ENCODE measurements at regions not wholly inside any gene's neighbourhood (a gene's known extent, or its start where the extent isn't known, plus 50 kb on each side); places are given as distances from the start of the nearest gene placed in this dataset.
"Not testable (repeated sequence)": the region's sequence is repeated elsewhere in the genome, so short reads cannot be mapped to it uniquely, and the experiment has no call there.

DNA sequence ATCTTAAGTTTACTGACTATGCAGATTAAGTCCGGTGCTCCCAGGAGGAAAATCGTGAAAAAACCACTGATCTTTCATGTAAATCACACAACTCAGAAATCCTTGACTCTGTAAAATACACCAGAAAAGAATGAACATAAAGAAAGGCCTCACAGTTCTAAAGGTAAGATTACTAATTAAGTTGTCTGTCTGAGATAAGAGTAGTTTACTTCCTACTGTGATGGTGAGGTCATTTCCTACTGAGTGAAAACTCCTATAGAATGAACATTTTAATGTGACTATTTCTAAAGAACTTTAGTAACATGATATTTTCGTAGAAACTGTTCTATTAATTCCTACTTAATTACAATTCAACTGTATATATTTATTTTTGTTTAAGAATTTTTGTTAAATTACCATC lies 774.4 kb upstream of the CHORDC1 start:
- no peak overlapping the region for H2AFZ ChIP-seq (ENCODE audit: low read depth, low read length)
- H3K9me3 ChIP-seq (ENCODE audit: insufficient read depth, low read length) = no peaks in the 10 kb centered on the region
- no peaks in the 10 kb centered on the region for H4K20me1 ChIP-seq (ENCODE audit: insufficient read depth, low read length)
- H3K4me1 ChIP-seq (ENCODE audit: low read length) = no peaks in the 10 kb centered on the region
- TF ChIP-seq, protein P1, sequence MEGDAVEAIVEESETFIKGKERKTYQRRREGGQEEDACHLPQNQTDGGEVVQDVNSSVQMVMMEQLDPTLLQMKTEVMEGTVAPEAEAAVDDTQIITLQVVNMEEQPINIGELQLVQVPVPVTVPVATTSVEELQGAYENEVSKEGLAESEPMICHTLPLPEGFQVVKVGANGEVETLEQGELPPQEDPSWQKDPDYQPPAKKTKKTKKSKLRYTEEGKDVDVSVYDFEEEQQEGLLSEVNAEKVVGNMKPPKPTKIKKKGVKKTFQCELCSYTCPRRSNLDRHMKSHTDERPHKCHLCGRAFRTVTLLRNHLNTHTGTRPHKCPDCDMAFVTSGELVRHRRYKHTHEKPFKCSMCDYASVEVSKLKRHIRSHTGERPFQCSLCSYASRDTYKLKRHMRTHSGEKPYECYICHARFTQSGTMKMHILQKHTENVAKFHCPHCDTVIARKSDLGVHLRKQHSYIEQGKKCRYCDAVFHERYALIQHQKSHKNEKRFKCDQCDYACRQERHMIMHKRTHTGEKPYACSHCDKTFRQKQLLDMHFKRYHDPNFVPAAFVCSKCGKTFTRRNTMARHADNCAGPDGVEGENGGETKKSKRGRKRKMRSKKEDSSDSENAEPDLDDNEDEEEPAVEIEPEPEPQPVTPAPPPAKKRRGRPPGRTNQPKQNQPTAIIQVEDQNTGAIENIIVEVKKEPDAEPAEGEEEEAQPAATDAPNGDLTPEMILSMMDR (IDR thresholded peaks at IDR 0.05; ENCODE audit: low read depth, low read length) = no peak
- no peak for TF ChIP-seq EZH2phosphoT487 (IDR thresholded peaks at IDR 0.05; ENCODE audit: low read depth)
- no peak overlapping the region for H3K9ac ChIP-seq (ENCODE audit: low read length)
- no peaks in the 10 kb centered on the region for H3K79me2 ChIP-seq (ENCODE audit: low read length)
- no peak overlapping the region for H3K4me3 ChIP-seq (ENCODE audit: low read length)
- H3K36me3 ChIP-seq (replicated peaks; ENCODE audit: low read depth, low read length) = no peaks in the 10 kb centered on the region
- no peak overlapping the region for H3K4me2 ChIP-seq (ENCODE audit: low read length)
- no peak overlapping the region for H3K27ac ChIP-seq (ENCODE audit: low read length)
- no peaks in the 10 kb centered on the region for H3K27me3 ChIP-seq (ENCODE audit: low read depth, low read length)

DNA sequence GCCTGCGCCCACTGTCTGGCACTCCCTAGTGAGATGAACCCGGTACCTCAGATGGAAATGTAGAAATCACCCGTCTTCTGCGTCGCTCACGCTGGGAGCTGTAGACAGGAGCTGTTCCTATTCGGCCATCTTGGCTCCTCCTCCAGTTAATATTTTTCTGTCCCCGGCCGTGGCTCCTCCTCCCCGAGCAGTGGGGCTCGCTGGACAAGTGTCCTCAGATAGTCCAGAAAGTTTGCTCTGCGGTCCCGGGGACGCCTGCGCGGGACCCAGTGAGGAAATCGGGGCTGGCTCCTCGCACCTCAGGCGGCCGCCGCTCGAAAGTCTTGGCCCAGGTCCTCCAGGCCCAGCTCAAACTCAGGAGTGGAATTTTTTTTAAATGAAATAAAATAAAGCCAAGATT lies 749.3 kb upstream of the CHORDC1 start:
- H2AFZ ChIP-seq (ENCODE audit: low read depth, low read length); H3K4me2 ChIP-seq (ENCODE audit: low read length); H3K9me3 ChIP-seq (ENCODE audit: insufficient read depth, low read length); H3K9ac ChIP-seq (ENCODE audit: low read length); H3K27ac ChIP-seq (ENCODE audit: low read length); H3K4me3 ChIP-seq (ENCODE audit: low read length); H3K36me3 ChIP-seq (replicated peaks; ENCODE audit: low read depth, low read length); H3K27me3 ChIP-seq (ENCODE audit: low read depth, low read length); H3K79me2 ChIP-seq (ENCODE audit: low read length); H3K4me1 ChIP-seq (ENCODE audit: low read length); H4K20me1 ChIP-seq (ENCODE audit: insufficient read depth, low read length): not testable (repeated sequence)

DNA sequence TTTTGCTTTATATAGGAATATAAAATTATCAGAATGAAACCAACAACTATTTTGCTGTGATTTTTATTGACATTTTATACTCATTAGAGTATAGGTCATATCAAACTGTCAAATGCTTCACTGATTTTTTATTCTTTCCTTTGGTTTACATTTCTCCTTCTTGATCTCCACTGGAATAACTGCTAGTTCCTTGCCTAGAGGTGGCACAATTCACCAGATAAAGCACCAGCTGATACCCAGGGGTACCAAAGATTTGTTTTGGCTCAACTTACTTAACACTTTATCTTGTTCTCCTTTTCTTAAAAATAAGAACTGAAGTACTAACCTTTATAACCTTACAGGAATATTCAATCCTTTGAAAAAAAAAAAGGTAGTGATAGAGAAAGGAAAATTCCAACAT lies 725.1 kb upstream of the CHORDC1 start:
- no peak overlapping the region for H2AFZ ChIP-seq (ENCODE audit: low read depth, low read length)
- H3K79me2 ChIP-seq (ENCODE audit: low read length) = no peaks in the 10 kb centered on the region
- no peaks in the 10 kb centered on the region for H3K4me1 ChIP-seq (ENCODE audit: low read length)
- no peaks in the 10 kb centered on the region for H3K9me3 ChIP-seq (ENCODE audit: insufficient read depth, low read length)
- no peaks in the 10 kb centered on the region for H4K20me1 ChIP-seq (ENCODE audit: insufficient read depth, low read length)
- H3K27me3 ChIP-seq (ENCODE audit: low read depth, low read length) = no peaks in the 10 kb centered on the region
- H3K4me3 ChIP-seq (ENCODE audit: low read length) = no peak overlapping the region
- no peak for TF ChIP-seq EZH2phosphoT487 (IDR thresholded peaks at IDR 0.05; ENCODE audit: low read depth)
- TF ChIP-seq, protein P1 (IDR thresholded peaks at IDR 0.05; ENCODE audit: low read depth, low read length) = peak; percentile 32; the same call in 1 of the 2 replicates
- no peak overlapping the region for H3K9ac ChIP-seq (ENCODE audit: low read length)
- H3K27ac ChIP-seq (ENCODE audit: low read length) = no peak overlapping the region
- no peak overlapping the region for H3K4me2 ChIP-seq (ENCODE audit: low read length)
- H3K36me3 ChIP-seq (replicated peaks; ENCODE audit: low read depth, low read length) = no peaks in the 10 kb centered on the region

DNA sequence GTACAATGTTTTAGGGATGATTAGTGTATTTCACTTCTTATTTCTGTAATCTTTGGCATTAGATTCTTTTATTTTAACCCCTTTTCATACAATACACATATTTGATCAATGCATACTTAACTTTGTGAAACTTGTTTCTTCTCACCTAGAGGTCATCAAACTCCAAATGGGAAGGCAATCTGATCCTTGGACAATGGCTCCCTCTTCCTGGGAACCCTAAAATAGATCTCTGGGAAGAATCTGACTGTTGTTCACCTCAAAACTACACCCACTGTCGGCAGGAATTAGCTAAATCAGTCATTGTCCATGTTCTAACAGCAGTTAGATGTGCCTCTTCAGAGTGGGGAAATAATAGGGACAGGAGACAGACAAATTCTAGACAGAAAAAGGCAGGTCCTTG lies 707.4 kb upstream of the CHORDC1 start:
- no peaks in the 10 kb centered on the region for H3K79me2 ChIP-seq (ENCODE audit: low read length)
- peaks cover 8% of the 10 kb centered on the region for H3K4me1 ChIP-seq (ENCODE audit: low read length)
- H3K27me3 ChIP-seq (ENCODE audit: low read depth, low read length) = no peaks in the 10 kb centered on the region
- TF ChIP-seq, protein P1 (IDR thresholded peaks at IDR 0.05; ENCODE audit: low read depth, low read length) = no peak
- no peak for TF ChIP-seq EZH2phosphoT487 (IDR thresholded peaks at IDR 0.05; ENCODE audit: low read depth)
- no peak overlapping the region for H2AFZ ChIP-seq (ENCODE audit: low read depth, low read length)
- no peaks in the 10 kb centered on the region for H3K9me3 ChIP-seq (ENCODE audit: insufficient read depth, low read length)
- no peak overlapping the region for H3K4me3 ChIP-seq (ENCODE audit: low read length)
- H3K9ac ChIP-seq (ENCODE audit: low read length) = no peak overlapping the region
- no peaks in the 10 kb centered on the region for H4K20me1 ChIP-seq (ENCODE audit: insufficient read depth, low read length)
- H3K4me2 ChIP-seq (ENCODE audit: low read length) = no peak overlapping the region
- H3K27ac ChIP-seq (ENCODE audit: low read length) = no peak overlapping the region
- no peaks in the 10 kb centered on the region for H3K36me3 ChIP-seq (replicated peaks; ENCODE audit: low read depth, low read length)

DNA sequence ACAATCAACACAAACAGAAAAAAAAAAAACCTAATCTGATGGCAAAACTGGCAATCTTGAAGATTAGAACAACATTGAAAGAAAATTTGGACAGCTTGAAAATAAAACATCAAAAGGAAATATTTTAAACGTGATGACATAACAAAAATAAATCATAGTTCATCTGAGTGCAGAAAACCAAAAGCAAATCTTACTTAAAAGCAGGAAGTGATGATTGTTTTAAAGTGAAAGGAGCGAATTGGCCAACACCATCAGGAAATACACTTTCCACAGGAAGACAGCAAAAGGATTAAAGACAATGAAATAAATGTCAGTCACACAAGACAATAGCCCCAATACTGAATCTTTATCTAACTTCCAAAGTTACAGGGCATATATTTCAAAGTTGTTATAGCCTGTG lies 696.5 kb upstream of the CHORDC1 start:
- Histone ChIP-seq H3K9ac (ENCODE audit: low read length) (no peak overlapping the region), H3K79me2 (ENCODE audit: low read length) (no peaks in the 10 kb centered on the region), H3K36me3 (replicated peaks; ENCODE audit: low read depth, low read length) (no peaks in the 10 kb centered on the region), H3K9me3 (ENCODE audit: insufficient read depth, low read length) (no peaks in the 10 kb centered on the region; the same call in 1 of the 2 replicates), H3K4me1 (ENCODE audit: low read length) (peaks cover 12% of the 10 kb centered on the region), H3K4me2 (ENCODE audit: low read length) (0 out of 2 replicates have a peak overlapping the region, but pooled peaks have one; percentile 11), H3K4me3 (ENCODE audit: low read length) (no peak overlapping the region), H2AFZ (ENCODE audit: low read depth, low read length) (peak overlapping the region; percentile 39), H3K27me3 (ENCODE audit: low read depth, low read length) (no peaks in the 10 kb centered on the region), H4K20me1 (ENCODE audit: insufficient read depth, low read length) (no peaks in the 10 kb centered on the region), H3K27ac (ENCODE audit: low read length) (no peak overlapping the region)
- no peak for TF ChIP-seq EZH2phosphoT487 (IDR thresholded peaks at IDR 0.05; ENCODE audit: low read depth)
- TF ChIP-seq, protein P1 (IDR thresholded peaks at IDR 0.05; ENCODE audit: low read depth, low read length) = no peak
